Gastroesophageal sphincter (tissue), 4 donors: ENCODE measurements at regions not wholly inside any gene's neighbourhood (a gene's known extent, or its start where the extent isn't known, plus 50 kb on each side); places are given as distances from the start of the nearest gene placed in this dataset.

ENCODE experiments used
- ATAC-seq: fragments of 150-250 bp; one replicate; pipeline ENCODE4 v1.9.1; 2016; ENCODE audit warnings: mild to moderate bottlenecking, moderate library complexity
- H3K27ac ChIP-seq, 4 donors: fragments of 200-600 bp; sonication (generic) in 3 of 4; 1 replicate in 3 of 4; 2 replicates in 1 of 4; pipeline ENCODE4 v1.5.1; 2016 to 2019
- H3K27me3 ChIP-seq: fragments of 200-600 bp; sonication (generic); one replicate; pipeline ENCODE4 v1.5.1; 2019
- H3K36me3 ChIP-seq, 2 donors: fragments of 200-600 bp; sonication (generic); one replicate each; pipeline ENCODE4 v1.5.1; 2019; ENCODE audit warnings: control low read depth in 1 of 2
- H3K4me1 ChIP-seq, 3 donors: fragments of 200-600 bp; sonication (generic); 1 replicate in 2 of 3; 2 replicates in 1 of 3; pipeline ENCODE4 v1.5.1; 2016 to 2019; ENCODE audit warnings: control low read depth in 2 of 3
- H3K4me3 ChIP-seq, 2 donors: fragments of 200-600 bp; sonication (generic); one replicate each; pipeline ENCODE4 v1.5.1; 2019; ENCODE audit warnings: mild to moderate bottlenecking in 1 of 2, moderate library complexity in 1 of 2
- H3K9me3 ChIP-seq, 3 donors: fragments of 200-600 bp; sonication (generic); one replicate each; pipeline ENCODE4 v1.5.1; 2017 to 2019; ENCODE audit warnings: control low read depth in 2 of 3
- CTCF ChIP-seq, 4 experiments: fragments of 200-600 bp in 2 of 4; fragments of 450-650 bp in 2 of 4; sonication (generic) in 1 of 4; IDR thresholded peaks; one replicate each; pipeline ENCODE4 v1.5.1; 2017 to 2019; ENCODE audit warnings: antibody characterized with exemption in 4 of 4, mild to moderate bottlenecking in 2 of 4, moderate library complexity in 2 of 4
- EP300 ChIP-seq: sonication (generic); formaldehyde crosslinking; IDR thresholded peaks from one replicate; pipeline ENCODE4 v1.6.1; 2017; ENCODE audit warnings: antibody characterized with exemption, mild to moderate bottlenecking
- POLR2A ChIP-seq, 2 donors: fragments of 450-650 bp; IDR thresholded peaks; one replicate each; pipeline ENCODE4 v1.6.1; 2017; ENCODE audit warnings: antibody characterized with exemption in 2 of 2, mild to moderate bottlenecking in 2 of 2, moderate library complexity in 1 of 2
- POLR2AphosphoS5 ChIP-seq: sonication (generic); formaldehyde crosslinking; IDR thresholded peaks from one replicate; pipeline ENCODE4 v1.6.1; 2017; ENCODE audit warnings: antibody characterized with exemption
- WGBS, 2 donors: methylation state at CpG; one replicate each; pipeline ENCODE4 v1.1.5; 2018; ENCODE audit warnings: low coverage in 1 of 2; 5-methylcytosine and 5-hydroxymethylcytosine counted together

DNA sequence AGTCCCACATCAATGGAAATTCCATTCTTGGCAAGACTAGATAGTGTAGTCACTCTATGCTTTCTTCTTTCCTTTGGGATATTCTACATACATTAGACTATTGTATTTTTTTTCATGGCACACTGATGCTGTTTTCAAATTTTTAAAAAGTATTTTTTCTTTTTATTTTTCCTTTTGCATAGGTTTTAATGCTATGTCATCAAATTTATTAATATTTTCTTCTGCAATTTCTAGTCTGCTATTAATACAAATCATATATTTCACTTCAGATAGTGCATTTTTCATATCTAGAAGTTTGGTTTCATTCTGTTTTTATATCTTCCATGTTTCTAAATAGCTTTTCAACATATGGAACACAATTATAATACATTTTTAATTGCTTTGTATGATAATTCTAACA, 2050.1 kb upstream of the PRR20A start:
- no peaks in the 10 kb centered on the region for H3K36me3 ChIP-seq
- no peak for ATAC-seq
- H3K27me3 ChIP-seq = no peaks in the 10 kb centered on the region
- TF ChIP-seq POLR2AphosphoS5 (no peak), POLR2A (IDR thresholded peaks at IDR 0.05) (no peak), EP300 (no peak)
- H3K4me3 ChIP-seq = no peak overlapping the region
- no peak overlapping the region for H3K27ac ChIP-seq
- H3K4me1 ChIP-seq = no peaks in the 10 kb centered on the region
- H3K9me3 ChIP-seq = no peaks in the 10 kb centered on the region

- ATAC-seq = no peak
- H3K9me3 ChIP-seq = no peaks in the 10 kb centered on the region
- TF ChIP-seq POLR2AphosphoS5 = no peak
- no peak for TF ChIP-seq EP300
- TF ChIP-seq CTCF (IDR thresholded peaks at IDR 0.05) = no peak
- TF ChIP-seq POLR2A (IDR thresholded peaks at IDR 0.05) = no peak
- 50 to 86% methylated on average over 1 of the region's 1 CpG for WGBS, 2 donors
- no peak overlapping the region for H3K27ac ChIP-seq
- no peaks in the 10 kb centered on the region for H3K36me3 ChIP-seq
- H3K4me3 ChIP-seq = no peak overlapping the region
- H3K27me3 ChIP-seq = no peaks in the 10 kb centered on the region
- no peaks in the 10 kb centered on the region for H3K4me1 ChIP-seq
Observed at GRCh38 chr13:55091172-55091571, 2049.5 kb upstream of the PRR20A start.

- H3K9me3 ChIP-seq = no peaks in the 10 kb centered on the region
- no peak for TF ChIP-seq EP300
- TF ChIP-seq CTCF (IDR thresholded peaks at IDR 0.05) = no peak
- no peak for TF ChIP-seq POLR2AphosphoS5
- no peak for TF ChIP-seq POLR2A (IDR thresholded peaks at IDR 0.05)
- H3K36me3 ChIP-seq = no peaks in the 10 kb centered on the region
- 54 to 100% methylated on average over 1 of the region's 1 CpG for WGBS, 2 donors
- no peaks in the 10 kb centered on the region for H3K27me3 ChIP-seq
- no peaks in the 10 kb centered on the region for H3K4me1 ChIP-seq
- ATAC-seq = no peak
- H3K4me3 ChIP-seq = no peak overlapping the region
- no peak overlapping the region for H3K27ac ChIP-seq
Observed at GRCh38 chr13:55106509-55106908, 2034.2 kb upstream of the PRR20A start.

GRCh38 chr13:55120631-55121030, 2020.1 kb upstream of the PRR20A start:
- H3K27me3 ChIP-seq = no peaks in the 10 kb centered on the region
- H3K9me3 ChIP-seq = no peaks in the 10 kb centered on the region
- H3K36me3 ChIP-seq = no peaks in the 10 kb centered on the region
- no peak overlapping the region for H3K27ac ChIP-seq
- ATAC-seq = no peak
- TF ChIP-seq POLR2A (IDR thresholded peaks at IDR 0.05) (no peak), POLR2AphosphoS5 (no peak), EP300 (no peak), CTCF (IDR thresholded peaks at IDR 0.05) (no peak)
- no peaks in the 10 kb centered on the region for H3K4me1 ChIP-seq
- no peak overlapping the region for H3K4me3 ChIP-seq

DNA sequence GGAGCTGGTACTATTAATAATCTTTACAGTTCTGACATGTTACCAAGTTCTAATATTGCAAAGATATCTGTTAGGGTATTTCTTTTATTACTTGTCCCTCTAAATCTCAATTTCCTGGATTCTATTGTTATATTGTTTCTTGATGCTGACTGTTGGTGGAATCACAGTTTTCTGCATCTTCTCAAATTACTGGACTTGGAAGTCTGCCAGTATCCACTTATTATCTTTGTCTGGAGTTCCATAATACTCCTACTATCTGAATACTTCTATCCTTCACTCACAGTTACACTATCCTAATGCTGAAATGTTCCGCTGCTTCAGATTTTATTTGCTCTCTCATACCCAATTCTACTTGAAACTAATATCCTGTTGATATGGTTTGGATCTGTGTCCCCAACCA, 1985.7 kb upstream of the PRR20A start:
- Histone ChIP-seq H3K27me3 (no peaks in the 10 kb centered on the region), H3K9me3 (peaks cover 0 to 17% (median 0%) of the 10 kb centered on the region in 3 donors), H3K4me3 (no peak overlapping the region), H3K36me3 (no peaks in the 10 kb centered on the region), H3K4me1 (no peaks in the 10 kb centered on the region), H3K27ac (no peak overlapping the region)
- TF ChIP-seq POLR2A (IDR thresholded peaks at IDR 0.05) = no peak
- no peak for TF ChIP-seq POLR2AphosphoS5
- no peak for TF ChIP-seq CTCF (IDR thresholded peaks at IDR 0.05)
- no peak for TF ChIP-seq EP300
- no peak for ATAC-seq
- WGBS, 2 donors = 60 to 72% methylated on average over 1 of the region's 1 CpG

DNA sequence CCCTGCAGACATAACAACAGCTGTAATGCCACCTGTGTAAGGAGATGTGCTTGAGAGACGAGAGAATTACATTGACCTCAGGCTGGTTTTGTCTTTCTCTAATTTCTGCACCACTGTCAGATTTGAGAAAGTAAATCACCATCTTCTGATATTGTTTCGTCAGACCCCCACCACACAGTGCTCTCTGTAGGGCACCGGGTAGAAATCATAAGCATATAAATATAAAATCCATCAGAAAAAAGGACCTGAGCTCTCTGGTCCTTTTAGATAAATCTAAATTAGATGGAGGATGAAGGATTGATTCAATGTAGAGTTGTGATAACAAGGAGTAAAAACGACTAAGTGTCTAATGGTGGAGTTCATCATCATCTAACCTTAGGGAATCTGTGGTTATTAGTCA, 1981.0 kb upstream of the PRR20A start:
- peaks cover 0 to 17% (median 0%) of the 10 kb centered on the region in 3 donors for H3K9me3 ChIP-seq
- H3K4me1 ChIP-seq = no peaks in the 10 kb centered on the region
- no peak for TF ChIP-seq POLR2AphosphoS5
- no peak for TF ChIP-seq CTCF (IDR thresholded peaks at IDR 0.05)
- no peak for TF ChIP-seq EP300
- no peak for TF ChIP-seq POLR2A (IDR thresholded peaks at IDR 0.05)
- H3K4me3 ChIP-seq = no peak overlapping the region
- ATAC-seq = no peak
- H3K36me3 ChIP-seq = no peaks in the 10 kb centered on the region
- WGBS, 2 donors = 42 to 47% methylated on average over 4 of the region's 4 CpGs
- H3K27me3 ChIP-seq = no peaks in the 10 kb centered on the region
- H3K27ac ChIP-seq = no peak overlapping the region
